HG03280 (cell line): ENCODE measurements at regions not wholly inside any gene's neighbourhood (a gene's known extent, or its start where the extent isn't known, plus 50 kb on each side); places are given as distances from the start of the nearest gene placed in this dataset.

Source experiments
- ATAC-seq: cut with Tn5 transposase; IDR thresholded peaks from one replicate; pipeline ENCODE4 v1.9.1; 2021; ENCODE audit warnings: mild to moderate bottlenecking, moderate library complexity; ENCODE audit not compliant: unreplicated experiment

DNA sequence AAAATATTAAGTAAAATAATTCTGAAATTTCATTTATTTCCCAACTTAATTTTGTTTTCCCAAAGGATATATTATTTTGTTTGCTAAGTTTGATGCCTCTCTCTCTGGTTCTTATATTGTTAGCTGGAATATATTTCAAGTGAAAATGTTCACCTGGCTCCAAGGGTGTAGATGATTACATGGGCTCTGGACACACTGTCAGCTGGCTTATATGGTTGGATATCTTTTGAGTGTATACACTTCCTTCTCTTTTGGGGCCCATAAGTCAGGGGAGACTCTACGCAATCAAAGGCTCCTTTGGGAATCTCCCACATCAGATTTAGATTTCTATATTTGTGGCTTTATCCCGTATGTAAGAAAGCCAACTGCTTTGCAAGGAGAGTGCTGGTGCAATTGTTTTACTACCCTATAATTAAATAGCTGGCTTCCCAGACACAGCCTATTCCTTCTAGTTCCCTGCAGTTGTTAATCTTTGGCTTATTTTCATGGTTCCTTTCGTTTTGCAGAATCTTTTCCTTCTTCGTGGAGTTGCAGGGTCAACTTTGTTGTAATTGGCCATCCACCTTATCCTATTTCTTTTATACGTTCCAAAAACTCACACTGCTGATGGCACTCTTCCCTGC is 225.7 kb downstream of the DPH6 start:
- no peak for ATAC-seq

GRCh38 chr15:35319354-35319753 is 226.6 kb downstream of the DPH6 start:
- no peak for ATAC-seq

DNA sequence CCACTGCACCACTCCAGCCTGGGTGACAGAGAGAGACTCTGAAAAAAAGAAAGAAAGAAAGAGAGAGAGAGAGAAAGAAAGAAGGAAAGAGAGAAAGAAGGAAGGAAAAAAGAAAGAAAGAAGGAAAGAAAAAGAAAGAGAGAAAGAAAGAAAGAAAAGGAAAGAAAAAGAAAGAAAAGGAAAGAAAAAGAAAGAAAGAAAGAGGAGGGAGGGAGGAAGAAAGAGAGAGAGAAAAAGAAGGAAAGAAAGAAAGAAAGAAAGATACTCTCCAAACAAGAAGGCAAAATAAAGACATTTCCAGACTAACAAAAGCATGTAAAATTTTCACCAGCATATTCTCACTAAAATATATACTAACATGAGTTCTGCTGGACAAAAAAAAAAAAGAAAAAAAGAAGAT is 228.7 kb downstream of the DPH6 start:
- ATAC-seq: no peak

DNA sequence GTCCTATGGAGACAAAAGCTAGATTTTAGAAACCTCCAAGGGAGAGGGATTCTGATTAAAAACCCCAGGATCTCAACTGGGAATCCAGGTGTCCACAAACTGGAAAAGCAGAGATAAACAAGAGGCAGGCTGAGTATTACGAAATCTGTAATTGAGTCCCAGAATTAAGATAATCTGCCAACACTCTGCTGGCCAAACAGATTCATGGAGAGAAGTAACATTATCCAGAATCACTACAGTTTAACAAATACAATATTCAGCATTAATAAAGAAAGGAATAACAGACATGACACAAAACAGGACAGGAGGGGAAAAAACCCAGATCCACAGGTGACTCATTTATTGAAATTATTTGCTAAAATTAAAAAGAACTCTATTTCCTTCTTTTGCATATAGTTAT is 227.2 kb upstream of the NANOGP8 start:
- ATAC-seq: no peak

DNA sequence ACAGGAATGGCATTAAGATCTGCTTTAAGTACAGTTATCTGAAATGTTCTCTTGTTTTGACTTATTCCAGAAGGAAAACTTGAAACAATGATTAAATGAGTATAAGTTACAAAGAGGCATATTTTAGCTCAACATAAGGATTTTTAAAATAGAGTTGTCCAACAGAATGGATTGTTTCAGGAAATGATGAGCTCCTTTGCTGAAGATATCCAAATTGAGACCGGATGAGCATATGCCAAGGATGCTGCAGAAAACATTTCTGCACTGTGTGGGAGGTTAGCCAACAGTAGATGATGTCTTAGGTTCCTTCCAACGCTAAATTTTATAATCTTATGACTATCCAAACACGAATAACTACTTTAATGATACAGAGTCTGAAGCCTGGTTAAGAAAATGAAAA is 226.5 kb upstream of the NANOGP8 start:
- ATAC-seq: no peak

DNA sequence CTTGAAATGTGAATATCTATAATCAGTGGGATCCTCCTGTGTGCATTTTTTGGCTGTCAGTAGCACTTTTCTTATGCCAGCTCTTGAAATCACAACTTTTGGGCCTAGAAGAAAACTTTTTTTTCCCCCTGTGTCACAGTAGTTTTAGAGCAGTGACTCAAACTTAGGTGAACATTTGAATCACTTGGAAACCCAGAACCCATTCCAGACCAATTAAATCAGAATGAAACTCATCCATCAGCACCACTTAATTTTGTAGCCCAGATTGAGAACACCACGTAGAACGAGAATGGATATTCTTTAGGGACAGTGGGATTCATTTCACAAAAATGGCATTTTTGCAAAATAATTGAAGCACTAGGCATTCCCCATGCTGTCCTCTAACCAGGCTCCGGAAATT is 224.8 kb upstream of the NANOGP8 start:
- ATAC-seq: no peak

DNA sequence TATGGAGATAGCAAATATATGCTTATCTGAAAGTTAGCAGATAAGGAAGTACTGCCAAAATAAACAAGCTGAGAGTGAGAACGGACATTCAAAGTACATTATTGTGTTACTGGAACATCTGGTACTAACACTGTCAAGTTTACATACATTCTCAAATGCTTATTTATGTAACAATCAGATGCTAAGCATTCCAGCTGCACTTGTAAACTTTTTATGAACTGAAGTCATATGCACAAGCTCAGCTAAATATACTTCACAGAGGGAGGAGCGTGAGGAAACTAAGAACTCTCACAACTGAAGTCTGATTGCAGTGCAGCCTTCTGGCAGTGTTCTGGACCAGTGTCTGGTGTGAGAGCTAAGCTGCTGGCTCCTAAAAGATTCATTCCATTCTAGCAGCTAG is 223.7 kb upstream of the NANOGP8 start:
- no peak for ATAC-seq

GRCh38 chr15:35307676-35308075 is 222.6 kb upstream of the NANOGP8 start:
- no peak for ATAC-seq

DNA sequence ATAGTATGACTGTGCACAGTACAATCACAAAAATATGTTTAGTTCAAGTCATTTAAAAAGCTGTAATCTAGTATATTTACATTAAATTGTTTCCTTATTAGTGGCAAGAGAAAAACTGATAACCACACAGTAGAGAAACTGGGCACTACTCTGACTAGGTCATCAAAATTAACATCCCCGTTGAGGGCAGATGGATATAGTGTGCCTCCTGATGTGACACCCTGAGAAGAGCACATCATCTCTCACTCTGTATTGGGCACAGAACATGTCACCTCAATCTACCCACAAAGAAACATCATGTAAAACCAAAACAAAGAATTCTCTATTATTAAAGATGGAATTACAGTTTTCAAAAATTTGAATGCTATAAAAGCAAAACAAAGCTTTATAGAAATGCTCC is 221.9 kb upstream of the NANOGP8 start:
- ATAC-seq: no peak

DNA sequence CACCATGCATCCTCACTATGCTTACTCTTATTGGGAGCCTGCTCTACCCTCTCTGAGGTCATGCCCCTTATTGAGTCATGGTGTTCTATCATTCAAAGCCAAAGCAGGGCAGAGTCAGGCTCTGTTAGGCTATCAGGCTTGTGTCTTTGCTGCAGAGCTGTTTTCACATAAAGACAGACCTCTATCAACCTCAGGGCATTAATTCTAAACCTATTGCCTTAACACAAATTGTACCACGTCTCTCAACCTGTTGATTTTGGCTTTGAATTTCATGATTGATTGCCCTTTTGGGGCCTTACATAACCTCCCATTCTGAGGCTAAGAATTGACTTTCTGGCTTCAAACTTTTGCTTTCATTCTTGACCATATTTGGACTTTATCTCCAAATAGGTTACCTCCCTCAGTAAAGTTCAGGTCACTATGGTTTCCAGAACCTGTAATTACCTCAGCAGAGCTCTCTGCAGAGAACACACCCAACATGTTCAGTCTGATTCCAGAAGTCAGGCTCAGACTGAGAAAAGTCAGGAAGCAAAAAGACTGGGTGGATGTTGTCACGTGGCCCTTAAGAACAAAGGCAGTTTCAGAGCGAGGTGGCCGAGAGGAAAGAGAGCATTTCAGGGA is 221.4 kb upstream of the NANOGP8 start:
- ATAC-seq: no peak

- no peak for ATAC-seq
These were observed 220.9 kb upstream of the NANOGP8 start for GRCh38 chr15:35305946-35306345.

GRCh38 chr15:35305031-35305550 is 220.0 kb upstream of the NANOGP8 start:
- ATAC-seq: no peak

DNA sequence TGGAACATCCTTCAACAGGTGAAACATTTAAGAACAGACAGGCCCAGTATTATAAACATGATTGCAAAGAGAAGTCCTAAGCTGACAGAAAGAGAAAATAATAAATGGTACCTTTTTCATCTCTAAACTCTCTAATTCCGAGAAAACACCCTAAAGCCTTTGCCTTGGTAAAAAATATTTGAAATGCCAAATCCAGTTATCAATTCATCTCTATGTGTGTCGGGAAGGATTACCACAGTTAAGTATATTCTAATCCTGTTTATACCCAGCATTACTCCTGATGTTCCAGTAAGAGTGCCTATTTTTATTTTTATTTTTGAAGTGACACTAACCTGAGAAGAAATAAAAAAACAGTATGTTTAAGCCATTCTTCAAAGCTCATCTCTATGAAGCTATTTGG is 219.3 kb upstream of the NANOGP8 start:
- no peak for ATAC-seq

DNA sequence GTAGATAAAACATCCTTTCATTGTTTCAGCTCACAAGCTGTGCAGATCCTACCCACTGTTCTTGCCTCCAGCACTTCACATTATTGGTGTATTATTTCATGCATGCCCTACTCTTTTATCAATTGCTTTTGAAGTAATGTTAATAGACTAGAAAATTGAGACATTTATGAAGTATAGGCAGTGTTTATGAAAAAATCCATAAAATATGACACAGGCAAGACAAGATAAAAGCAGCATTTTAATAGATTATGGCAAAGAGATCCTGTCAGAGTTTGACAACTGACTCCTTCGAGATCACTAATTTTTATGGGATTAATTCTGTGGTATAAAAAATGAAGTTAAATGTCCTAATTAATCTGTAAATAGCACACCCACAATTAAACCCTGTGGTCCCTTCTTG is 217.2 kb upstream of the NANOGP8 start:
- no peak for ATAC-seq

DNA sequence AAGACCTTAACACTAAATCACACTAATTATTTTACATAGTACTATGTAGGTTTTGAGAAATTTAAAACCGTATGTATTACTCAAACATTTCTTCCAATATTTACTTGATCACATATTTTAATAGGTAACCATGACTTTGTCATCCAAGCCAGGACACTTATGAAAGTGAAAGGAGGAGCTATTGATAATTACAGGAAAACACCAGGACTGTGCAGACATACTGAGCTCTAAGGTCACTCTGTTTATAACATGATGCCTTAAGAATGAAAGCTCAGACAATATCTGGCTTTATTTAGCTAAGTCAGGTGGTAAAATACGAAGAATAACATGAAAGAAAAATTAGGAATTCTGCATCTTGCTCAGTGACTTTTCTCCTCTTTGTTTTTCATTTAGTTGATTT is 216.0 kb upstream of the NANOGP8 start:
- no peak for ATAC-seq

GRCh38 chr15:35299059-35299735 is 214.1 kb upstream of the NANOGP8 start:
- no peak for ATAC-seq

GRCh38 chr15:35298509-35298908 is 213.4 kb upstream of the NANOGP8 start:
- ATAC-seq: no peak

DNA sequence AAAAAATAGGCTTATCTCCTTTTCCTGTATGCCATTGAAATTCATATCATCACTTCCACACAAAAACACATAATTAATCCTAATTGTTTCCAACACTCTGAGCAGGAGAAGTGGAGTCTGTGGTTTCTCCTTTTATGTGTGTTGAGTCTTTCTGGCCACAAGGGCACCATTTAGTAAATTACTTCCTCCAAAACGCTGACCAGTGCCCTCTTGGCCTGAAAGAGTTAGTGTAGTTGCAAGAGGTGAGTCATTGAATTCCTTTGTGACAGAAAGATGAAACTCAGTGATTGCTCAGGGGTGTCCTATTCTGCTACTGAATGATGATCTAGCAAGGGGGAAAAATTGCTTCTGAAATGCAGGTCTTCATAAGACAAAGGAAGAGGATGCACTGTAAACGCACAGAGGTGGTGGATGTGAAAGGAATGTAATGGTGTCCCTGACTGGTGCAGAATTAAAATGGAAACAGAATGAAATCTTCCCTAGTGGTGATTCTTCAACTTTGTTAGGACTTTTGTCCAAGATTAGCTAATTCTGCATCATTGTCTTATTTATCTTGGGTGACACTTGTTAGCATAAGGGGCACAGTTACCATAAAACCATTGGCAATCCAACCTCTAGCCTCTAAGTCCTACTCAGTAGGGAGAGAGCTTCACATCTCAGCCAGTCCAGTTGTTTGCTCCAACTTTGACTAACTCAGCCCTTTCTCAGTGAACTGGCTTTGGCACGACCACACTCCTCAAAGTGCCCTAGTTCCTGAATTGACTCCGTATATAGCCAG is 208.4 kb upstream of the NANOGP8 start:
- ATAC-seq: no peak

GRCh38 chr15:35290301-35290721 is 205.2 kb upstream of the NANOGP8 start:
- no peak for ATAC-seq

- ATAC-seq: no peak
These were observed 204.0 kb upstream of the NANOGP8 start for GRCh38 chr15:35289024-35289617.

DNA sequence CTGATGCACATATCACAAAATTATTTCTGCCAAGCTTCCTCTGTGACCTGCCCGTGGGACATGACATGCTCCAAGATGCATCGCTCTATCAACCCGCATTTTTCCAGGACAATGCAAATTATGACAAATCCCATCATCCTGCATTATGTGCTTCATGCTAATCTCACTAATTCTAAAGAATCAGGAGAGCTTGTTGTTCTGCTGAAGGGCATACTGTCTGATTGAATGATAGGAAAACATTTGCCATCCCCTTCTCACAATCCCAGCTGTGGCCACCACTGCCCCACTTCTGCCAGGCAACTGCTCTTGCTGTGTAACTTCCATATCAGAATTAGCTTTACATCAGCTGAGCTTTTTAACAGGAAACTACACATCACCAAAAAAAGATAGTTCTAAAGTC is 203.5 kb upstream of the NANOGP8 start:
- no peak for ATAC-seq
